Common myeloid progenitor, CD34-positive (primary cell): ENCODE measurements at regions not wholly inside any gene's neighbourhood (a gene's known extent, or its start where the extent isn't known, plus 50 kb on each side); places are given as distances from the start of the nearest gene placed in this dataset.

Experiments
- CTCF ChIA-PET: fragments of 350-600 bp; sonication (Branson Sonifier 250); formaldehyde crosslinking; loops from one replicate; lab custom pipeline; 2021; ENCODE audit warnings: antibody characterized with exemption; lab: Charles Lee
- POLR2A ChIA-PET: fragments of 350-600 bp; sonication (Branson Sonifier 250); formaldehyde crosslinking; loops from one replicate; lab custom pipeline; 2021; ENCODE audit warnings: antibody characterized with exemption; lab: Charles Lee
- DNase-seq, 3 donors: peaks; one replicate each; pipeline versions ENCODE4 v3.0.0 to v3.0.0-alpha.2; 2013
- H3K27ac ChIP-seq, 2 experiments: 1 replicate in 1 of 2; 2 replicates in 1 of 2; pipeline ENCODE4 v1.7.0; 2013; ENCODE audit warnings: inconsistent platforms in 2 of 2, low read length in 2 of 2, mild to moderate bottlenecking in 2 of 2, low read depth in 1 of 2, moderate library complexity in 1 of 2; ENCODE audit not compliant: severe bottlenecking in 2 of 2, insufficient read depth in 1 of 2, poor library complexity in 1 of 2
- H3K27me3 ChIP-seq, 5 experiments: replicated peaks in 2 of 5; 1 replicate in 3 of 5; 2 replicates in 2 of 5; pipeline versions ENCODE4 v1.6.1 to v1.7.0; 2013; ENCODE audit warnings: low read length in 4 of 5, mild to moderate bottlenecking in 2 of 5, moderate library complexity in 2 of 5, inconsistent platforms in 1 of 5; ENCODE audit not compliant: insufficient read depth in 5 of 5, control insufficient read depth in 4 of 5
- H3K36me3 ChIP-seq, 4 experiments: 1 replicate in 2 of 4; 2 replicates in 2 of 4; pipeline versions ENCODE4 v1.6.1 to v1.7.0; 2013; ENCODE audit warnings: low read length in 3 of 4, control low read depth in 1 of 4, mild to moderate bottlenecking in 1 of 4; ENCODE audit not compliant: control insufficient read depth in 4 of 4, insufficient read depth in 4 of 4
- H3K4me1 ChIP-seq, 4 experiments: 1 replicate in 3 of 4; 2 replicates in 1 of 4; pipeline versions ENCODE4 v1.6.1 to v1.7.1; 2013; ENCODE audit warnings: low read length in 3 of 4, mild to moderate bottlenecking in 3 of 4, control low read depth in 1 of 4, inconsistent platforms in 1 of 4, moderate library complexity in 1 of 4; ENCODE audit not compliant: control insufficient read depth in 4 of 4, insufficient read depth in 4 of 4; ENCODE audit errors: control extremely low read depth in 1 of 4
- H3K4me3 ChIP-seq, 7 experiments: 1 replicate in 4 of 7; 2 replicates in 3 of 7; pipeline versions ENCODE4 v1.5.1 to v1.7.0; 2013; ENCODE audit warnings: mild to moderate bottlenecking in 7 of 7, low read length in 6 of 7, moderate library complexity in 6 of 7, inconsistent platforms in 2 of 7, low read depth in 2 of 7, control low read depth in 1 of 7; ENCODE audit not compliant: insufficient read depth in 4 of 7, control insufficient read depth in 1 of 7; ENCODE audit errors: extremely low read depth in 1 of 7
- H3K9me3 ChIP-seq, 5 experiments: 1 replicate in 4 of 5; 2 replicates in 1 of 5; pipeline versions ENCODE4 v1.6.1 to v1.7.1; 2013; ENCODE audit warnings: low read length in 4 of 5, mild to moderate bottlenecking in 2 of 5, inconsistent platforms in 1 of 5, low read depth in 1 of 5, moderate library complexity in 1 of 5; ENCODE audit not compliant: control insufficient read depth in 4 of 5, insufficient read depth in 2 of 5; ENCODE audit errors: control extremely low read depth in 1 of 5
- WGBS: methylation state at CpG from one replicate; pipeline ENCODE4 v1.1.5; 2013; ENCODE audit not compliant: insufficient coverage; 5-methylcytosine and 5-hydroxymethylcytosine counted together

DNA sequence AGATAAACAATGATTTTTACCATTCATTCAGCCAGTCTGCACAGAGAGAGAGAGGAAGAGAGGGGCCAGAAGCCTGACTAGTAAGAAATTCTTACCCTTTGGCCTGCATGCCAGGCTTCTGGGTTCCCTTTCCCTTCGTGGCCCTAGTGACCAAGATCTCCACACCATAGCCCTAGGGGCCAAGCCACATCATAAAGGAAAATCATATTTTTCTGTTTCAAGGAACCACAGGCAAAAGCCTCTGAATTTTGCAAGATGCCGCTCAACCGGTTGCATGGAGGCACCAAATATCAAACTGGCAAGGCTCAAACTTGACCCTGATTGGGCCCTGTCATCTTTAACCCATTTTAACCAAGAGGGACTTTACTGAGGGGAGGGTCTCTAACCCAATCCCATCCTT lies 103.1 kb upstream of the SOX13 start:
- Histone ChIP-seq H3K4me1 (no peaks in the 10 kb centered on the region), H3K27ac (no peak overlapping the region), H3K36me3 (no peaks in the 10 kb centered on the region), H3K27me3 (no peaks in the 10 kb centered on the region), H3K9me3 (peaks cover under 1 to 23% (median 2%) of the 10 kb centered on the region in 5 experiments), H3K4me3 (no peak overlapping the region)
- ChIA-PET CTCF (no interaction called here), POLR2A (no interaction called here)
- DNase-seq = no peak
- 95% methylated on average over 3 of the region's 3 CpGs for WGBS

GRCh38 chr1:203985044-203985443 lies 87.9 kb upstream of the SOX13 start:
- DNase-seq = no peak
- Histone ChIP-seq H3K36me3 (no peaks in the 10 kb centered on the region), H3K9me3 (peaks cover 0 to 8% (median 0%) of the 10 kb centered on the region in 5 experiments), H3K27me3 (peaks cover 0 to 6% (median 0%) of the 10 kb centered on the region in 5 experiments), H3K4me1 (no peaks in the 10 kb centered on the region), H3K27ac (no peak overlapping the region), H3K4me3 (no peak overlapping the region)
- ChIA-PET CTCF (no interaction called here), POLR2A (no interaction called here)

DNA sequence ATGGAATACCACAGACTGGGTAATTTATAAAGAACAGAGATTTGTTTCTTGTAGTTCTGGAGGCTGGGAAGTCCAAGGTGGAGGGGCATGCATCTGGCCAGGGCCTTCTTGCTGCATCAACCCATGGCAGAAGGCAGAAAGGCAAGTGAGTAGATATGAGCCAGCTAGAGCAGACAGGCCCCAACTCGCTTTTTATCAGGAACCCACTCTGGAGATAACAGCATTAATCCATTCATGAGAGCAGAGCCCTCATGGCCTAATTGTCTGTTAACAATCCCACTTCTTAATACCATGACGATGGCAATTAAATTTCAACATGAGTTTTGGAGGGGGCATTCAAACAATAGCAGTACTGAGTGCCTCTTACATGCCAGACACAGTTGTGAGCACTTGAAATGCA lies 87.2 kb upstream of the SOX13 start:
- ChIA-PET POLR2A (no interaction called here), CTCF (no interaction called here)

GRCh38 chr1:203986887-203987461 lies 85.9 kb upstream of the SOX13 start:
- DNase-seq = no peak
- ChIA-PET POLR2A (no interaction called here), CTCF (interaction anchor here (0.9 kb wide), 1 partner anchor 142 kb away, joined by 3 read pairs; no protein-coding TSS in a partner anchor)

More for the DNA sequence above, 87.2 kb upstream of the SOX13 start:
- no peaks in the 10 kb centered on the region for H3K4me1 ChIP-seq
- H3K36me3 ChIP-seq = no peaks in the 10 kb centered on the region
- 100% methylated on average over 2 of the region's 2 CpGs for WGBS
- peaks cover 0 to 8% (median 0%) of the 10 kb centered on the region in 5 experiments for H3K9me3 ChIP-seq
- DNase-seq = no peak
- no peak overlapping the region for H3K27ac ChIP-seq
- H3K27me3 ChIP-seq = peaks cover 0 to 6% (median 0%) of the 10 kb centered on the region in 5 experiments
- H3K4me3 ChIP-seq = no peak overlapping the region

DNA sequence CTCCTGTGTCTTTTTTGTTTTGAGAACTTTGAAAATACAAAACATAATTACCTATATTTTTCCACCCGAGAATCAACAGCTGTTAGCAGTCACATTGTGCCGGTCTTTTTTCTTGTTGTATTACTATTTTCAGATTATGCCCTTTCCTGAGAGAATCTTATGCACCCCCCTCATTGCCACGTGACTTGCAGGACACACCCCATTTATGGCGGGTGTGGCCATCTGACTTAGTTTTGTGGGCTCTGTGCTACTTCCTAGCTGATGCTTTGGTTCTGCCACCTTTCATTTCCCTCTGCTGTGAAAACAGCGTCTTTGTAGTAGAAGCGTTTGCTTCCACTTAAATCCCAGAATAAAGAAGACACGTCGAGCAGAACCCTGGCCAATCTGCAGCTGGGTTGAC lies 82.8 kb upstream of the SOX13 start:
- ChIA-PET CTCF (no interaction called here), POLR2A (no interaction called here)
- Histone ChIP-seq H3K4me3 (no peak overlapping the region), H3K4me1 (no peaks in the 10 kb centered on the region), H3K9me3 (peaks cover 0 to 2% (median 0%) of the 10 kb centered on the region in 5 experiments), H3K27ac (no peak overlapping the region), H3K36me3 (no peaks in the 10 kb centered on the region), H3K27me3 (peaks cover 0 to 4% (median 3%) of the 10 kb centered on the region in 5 experiments)
- WGBS = 82% methylated on average over 6 of the region's 8 CpGs
- no peak for DNase-seq

More at GRCh38 chr1:203986887-203987461, 85.9 kb upstream of the SOX13 start:
- H3K9me3 ChIP-seq = peaks cover 0 to 8% (median 0%) of the 10 kb centered on the region in 5 experiments
- peaks cover 0 to 6% (median 0%) of the 10 kb centered on the region in 5 experiments for H3K27me3 ChIP-seq
- no peaks in the 10 kb centered on the region for H3K36me3 ChIP-seq
- WGBS = 90% methylated on average over 5 of the region's 5 CpGs
- no peaks in the 10 kb centered on the region for H3K4me1 ChIP-seq
- H3K4me3 ChIP-seq = no peak overlapping the region
- H3K27ac ChIP-seq = no peak overlapping the region

DNA sequence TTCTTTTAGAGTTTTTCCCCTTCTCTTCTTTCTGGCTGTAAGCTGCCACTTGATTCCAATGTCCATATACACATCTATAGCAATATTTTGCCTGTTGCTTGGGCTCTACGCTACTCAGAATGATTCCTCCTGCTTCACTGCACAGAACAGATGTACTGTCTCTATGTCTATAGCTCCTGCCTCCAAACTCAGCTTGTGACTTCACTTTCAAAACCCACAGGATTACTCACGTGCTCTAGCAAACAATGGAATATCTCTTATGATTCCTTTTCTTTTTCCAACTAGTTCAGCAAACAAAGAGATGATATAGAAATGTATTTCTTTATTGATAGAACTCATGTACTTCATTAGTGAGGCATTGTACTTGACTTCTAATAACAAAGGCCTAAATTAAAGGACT lies 80.5 kb upstream of the SOX13 start:
- POLR2A ChIA-PET = no interaction called here
- DNase-seq = no peak
- CTCF ChIA-PET = no interaction called here
- Histone ChIP-seq H3K4me3 (no peak overlapping the region), H3K9me3 (no peaks in the 10 kb centered on the region), H3K4me1 (no peaks in the 10 kb centered on the region), H3K36me3 (no peaks in the 10 kb centered on the region), H3K27me3 (peaks cover 0 to 10% (median 3%) of the 10 kb centered on the region in 5 experiments), H3K27ac (no peak overlapping the region)
- WGBS = 100% methylated on average over 1 of the region's 2 CpGs

DNA sequence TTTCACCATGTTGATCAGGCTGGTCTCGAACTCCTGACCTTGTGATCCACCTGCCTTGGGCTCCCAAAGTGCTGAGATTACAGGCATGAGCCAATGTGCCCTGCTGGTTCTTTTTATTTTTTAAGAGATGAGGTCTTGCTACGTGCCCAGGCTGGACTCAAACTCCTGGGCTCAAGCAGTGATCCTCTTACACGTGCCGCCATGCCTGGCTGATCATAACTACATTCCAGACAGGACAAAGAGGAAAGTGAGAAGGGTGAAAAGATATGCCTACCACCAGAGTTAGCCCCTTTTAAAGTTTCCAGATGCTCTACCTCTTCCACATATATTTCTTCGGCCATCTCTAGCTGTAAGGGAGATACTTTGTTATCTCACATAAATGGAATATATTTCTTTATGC lies 79.7 kb upstream of the SOX13 start:
- Histone ChIP-seq H3K9me3 (no peaks in the 10 kb centered on the region), H3K27ac (no peak overlapping the region), H3K27me3 (peaks cover 0 to 10% (median 3%) of the 10 kb centered on the region in 5 experiments), H3K4me1 (no peaks in the 10 kb centered on the region), H3K4me3 (no peak overlapping the region), H3K36me3 (no peaks in the 10 kb centered on the region)
- 100% methylated on average over 1 of the region's 5 CpGs for WGBS
- POLR2A ChIA-PET = no interaction called here
- DNase-seq = no peak
- CTCF ChIA-PET = no interaction called here
